ENCODE measurements at regions not wholly inside any gene's neighbourhood (a gene's known extent, or its start where the extent isn't known, plus 50 kb on each side); places are given as distances from the start of the nearest gene placed in this dataset.

DNA sequence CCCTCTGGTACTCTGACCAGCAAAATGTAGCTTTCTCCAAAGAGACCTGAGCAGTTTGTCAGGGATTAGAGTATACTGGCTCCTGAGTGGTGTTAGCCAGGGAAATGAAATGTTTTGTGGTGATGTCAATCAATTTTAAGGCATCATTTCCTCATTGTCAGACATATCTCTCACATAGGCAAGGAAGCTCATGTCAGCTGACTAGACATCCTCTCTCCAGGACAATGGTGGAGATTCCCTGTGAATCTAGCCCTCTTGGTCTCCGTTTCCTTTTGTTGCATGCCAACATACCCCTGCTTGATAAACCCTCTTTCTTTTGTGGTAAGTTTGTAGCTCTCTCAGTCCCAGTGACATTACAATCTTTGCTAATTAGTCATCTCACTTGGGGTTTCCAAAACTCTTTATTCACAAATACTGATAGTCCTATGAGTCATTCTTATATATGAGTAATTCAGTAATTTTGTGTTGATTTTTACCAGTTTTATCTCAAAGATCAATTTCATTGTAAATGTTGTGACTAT, 135.6 kb upstream of the PTPRK start (continued):
- TF ChIP-seq RFX5 (IDR thresholded peaks at IDR 0.05; ENCODE audit: low read depth, low read length) (no peak), JUND (IDR thresholded peaks at IDR 0.05; ENCODE audit: low read depth, low read length) (no peak), ATF7 (IDR thresholded peaks at IDR 0.05; ENCODE audit: low read depth) (peak; percentile 64), JUNB (IDR thresholded peaks at IDR 0.05) (peak; percentile 93), NFYB (IDR thresholded peaks at IDR 0.05; ENCODE audit: insufficient read depth, low read depth, low read length) (no peak), TCF7 (IDR thresholded peaks at IDR 0.05; ENCODE audit: borderline replicate concordance) (0 out of 2 replicates have a peak, but pooled peaks have one; percentile 53), RELA (IDR thresholded peaks at IDR 0.05; ENCODE audit: borderline replicate concordance, partially characterized antibody) (no peak), MYC (IDR thresholded peaks at IDR 0.05; ENCODE audit: insufficient read depth, insufficient read length, insufficient replicate concordance, low read length, severe bottlenecking) (no peak), NR2C1 (IDR thresholded peaks at IDR 0.05) (no peak), EGR1 (IDR thresholded peaks at IDR 0.05; ENCODE audit: borderline replicate concordance in 1 of 2, low read depth in 2 of 2, low read length in 2 of 2) (no peak), DPF2 (IDR thresholded peaks at IDR 0.05) (peak; percentile 78), POLR2A (IDR thresholded peaks at IDR 0.05; ENCODE audit: low read depth, low read length) (no peak), SREBF2 (IDR thresholded peaks at IDR 0.05; ENCODE audit: low read length) (no peak), ZNF622 (IDR thresholded peaks at IDR 0.05) (no peak), WRNIP1 (IDR thresholded peaks at IDR 0.05; ENCODE audit: borderline replicate concordance, low read depth, low read length) (no peak), RAD21 (IDR thresholded peaks at IDR 0.05; ENCODE audit: insufficient read depth, low read depth, low read length) (no peak), YBX1 (IDR thresholded peaks at IDR 0.05) (no peak), IRF4 (IDR thresholded peaks at IDR 0.05; ENCODE audit: low read depth, low read length) (peak; percentile 38; the same call in 1 of the 2 replicates), PBX3 (IDR thresholded peaks at IDR 0.05; ENCODE audit: insufficient replicate concordance, low read depth, low read length) (no peak), STAT1 (conservative IDR thresholded peaks at IDR 0.05) (no peak), EZH2 (IDR thresholded peaks at IDR 0.05; ENCODE audit: borderline replicate concordance, control insufficient read depth, low read depth, low read length) (no peak), BMI1 (IDR thresholded peaks at IDR 0.05; ENCODE audit: borderline replicate concordance) (peak; percentile 69)
- TF ChIP-seq, protein P1, sequence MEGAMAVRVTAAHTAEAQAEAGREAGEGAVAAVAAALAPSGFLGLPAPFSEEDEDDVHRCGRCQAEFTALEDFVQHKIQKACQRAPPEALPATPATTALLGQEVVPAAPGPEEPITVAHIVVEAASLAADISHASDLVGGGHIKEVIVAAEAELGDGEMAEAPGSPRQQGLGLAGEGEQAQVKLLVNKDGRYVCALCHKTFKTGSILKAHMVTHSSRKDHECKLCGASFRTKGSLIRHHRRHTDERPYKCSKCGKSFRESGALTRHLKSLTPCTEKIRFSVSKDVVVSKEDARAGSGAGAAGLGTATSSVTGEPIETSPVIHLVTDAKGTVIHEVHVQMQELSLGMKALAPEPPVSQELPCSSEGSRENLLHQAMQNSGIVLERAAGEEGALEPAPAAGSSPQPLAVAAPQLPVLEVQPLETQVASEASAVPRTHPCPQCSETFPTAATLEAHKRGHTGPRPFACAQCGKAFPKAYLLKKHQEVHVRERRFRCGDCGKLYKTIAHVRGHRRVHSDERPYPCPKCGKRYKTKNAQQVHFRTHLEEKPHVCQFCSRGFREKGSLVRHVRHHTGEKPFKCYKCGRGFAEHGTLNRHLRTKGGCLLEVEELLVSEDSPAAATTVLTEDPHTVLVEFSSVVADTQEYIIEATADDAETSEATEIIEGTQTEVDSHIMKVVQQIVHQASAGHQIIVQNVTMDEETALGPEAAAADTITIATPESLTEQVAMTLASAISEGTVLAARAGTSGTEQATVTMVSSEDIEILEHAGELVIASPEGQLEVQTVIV (IDR thresholded peaks at IDR 0.05; ENCODE audit: borderline replicate concordance, partially characterized antibody), result no peak
- TF ChIP-seq, protein P2, sequence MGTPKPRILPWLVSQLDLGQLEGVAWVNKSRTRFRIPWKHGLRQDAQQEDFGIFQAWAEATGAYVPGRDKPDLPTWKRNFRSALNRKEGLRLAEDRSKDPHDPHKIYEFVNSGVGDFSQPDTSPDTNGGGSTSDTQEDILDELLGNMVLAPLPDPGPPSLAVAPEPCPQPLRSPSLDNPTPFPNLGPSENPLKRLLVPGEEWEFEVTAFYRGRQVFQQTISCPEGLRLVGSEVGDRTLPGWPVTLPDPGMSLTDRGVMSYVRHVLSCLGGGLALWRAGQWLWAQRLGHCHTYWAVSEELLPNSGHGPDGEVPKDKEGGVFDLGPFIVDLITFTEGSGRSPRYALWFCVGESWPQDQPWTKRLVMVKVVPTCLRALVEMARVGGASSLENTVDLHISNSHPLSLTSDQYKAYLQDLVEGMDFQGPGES (IDR thresholded peaks at IDR 0.05), result no peak
- TF ChIP-seq, protein P3, sequence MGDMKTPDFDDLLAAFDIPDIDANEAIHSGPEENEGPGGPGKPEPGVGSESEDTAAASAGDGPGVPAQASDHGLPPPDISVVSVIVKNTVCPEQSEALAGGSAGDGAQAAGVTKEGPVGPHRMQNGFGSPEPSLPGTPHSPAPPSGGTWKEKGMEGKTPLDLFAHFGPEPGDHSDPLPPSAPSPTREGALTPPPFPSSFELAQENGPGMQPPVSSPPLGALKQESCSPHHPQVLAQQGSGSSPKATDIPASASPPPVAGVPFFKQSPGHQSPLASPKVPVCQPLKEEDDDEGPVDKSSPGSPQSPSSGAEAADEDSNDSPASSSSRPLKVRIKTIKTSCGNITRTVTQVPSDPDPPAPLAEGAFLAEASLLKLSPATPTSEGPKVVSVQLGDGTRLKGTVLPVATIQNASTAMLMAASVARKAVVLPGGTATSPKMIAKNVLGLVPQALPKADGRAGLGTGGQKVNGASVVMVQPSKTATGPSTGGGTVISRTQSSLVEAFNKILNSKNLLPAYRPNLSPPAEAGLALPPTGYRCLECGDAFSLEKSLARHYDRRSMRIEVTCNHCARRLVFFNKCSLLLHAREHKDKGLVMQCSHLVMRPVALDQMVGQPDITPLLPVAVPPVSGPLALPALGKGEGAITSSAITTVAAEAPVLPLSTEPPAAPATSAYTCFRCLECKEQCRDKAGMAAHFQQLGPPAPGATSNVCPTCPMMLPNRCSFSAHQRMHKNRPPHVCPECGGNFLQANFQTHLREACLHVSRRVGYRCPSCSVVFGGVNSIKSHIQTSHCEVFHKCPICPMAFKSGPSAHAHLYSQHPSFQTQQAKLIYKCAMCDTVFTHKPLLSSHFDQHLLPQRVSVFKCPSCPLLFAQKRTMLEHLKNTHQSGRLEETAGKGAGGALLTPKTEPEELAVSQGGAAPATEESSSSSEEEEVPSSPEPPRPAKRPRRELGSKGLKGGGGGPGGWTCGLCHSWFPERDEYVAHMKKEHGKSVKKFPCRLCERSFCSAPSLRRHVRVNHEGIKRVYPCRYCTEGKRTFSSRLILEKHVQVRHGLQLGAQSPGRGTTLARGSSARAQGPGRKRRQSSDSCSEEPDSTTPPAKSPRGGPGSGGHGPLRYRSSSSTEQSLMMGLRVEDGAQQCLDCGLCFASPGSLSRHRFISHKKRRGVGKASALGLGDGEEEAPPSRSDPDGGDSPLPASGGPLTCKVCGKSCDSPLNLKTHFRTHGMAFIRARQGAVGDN (IDR thresholded peaks at IDR 0.05), result no peak

Data from GM12878 (cell line).